Activated CD4-positive, alpha-beta T cell treated with anti-CD3 and anti-CD28 coated beads, Interleukin-2, Interleukin-4, amounts not matched to agents 100 ng/mL and 50 ng/mL, durations not matched to agents 16 hours and 8 hours (primary cell): ENCODE measurements at regions not wholly inside any gene's neighbourhood (a gene's known extent, or its start where the extent isn't known, plus 50 kb on each side); places are given as distances from the start of the nearest gene placed in this dataset.
"Not testable (repeated sequence)": the region's sequence is repeated elsewhere in the genome, so short reads cannot be mapped to it uniquely, and the experiment has no call there.

Experiments used
- DNase-seq: peaks from one replicate; pipeline ENCODE4 v3.0.0-alpha.2; 2020; ENCODE audit warnings: low spot score

DNA sequence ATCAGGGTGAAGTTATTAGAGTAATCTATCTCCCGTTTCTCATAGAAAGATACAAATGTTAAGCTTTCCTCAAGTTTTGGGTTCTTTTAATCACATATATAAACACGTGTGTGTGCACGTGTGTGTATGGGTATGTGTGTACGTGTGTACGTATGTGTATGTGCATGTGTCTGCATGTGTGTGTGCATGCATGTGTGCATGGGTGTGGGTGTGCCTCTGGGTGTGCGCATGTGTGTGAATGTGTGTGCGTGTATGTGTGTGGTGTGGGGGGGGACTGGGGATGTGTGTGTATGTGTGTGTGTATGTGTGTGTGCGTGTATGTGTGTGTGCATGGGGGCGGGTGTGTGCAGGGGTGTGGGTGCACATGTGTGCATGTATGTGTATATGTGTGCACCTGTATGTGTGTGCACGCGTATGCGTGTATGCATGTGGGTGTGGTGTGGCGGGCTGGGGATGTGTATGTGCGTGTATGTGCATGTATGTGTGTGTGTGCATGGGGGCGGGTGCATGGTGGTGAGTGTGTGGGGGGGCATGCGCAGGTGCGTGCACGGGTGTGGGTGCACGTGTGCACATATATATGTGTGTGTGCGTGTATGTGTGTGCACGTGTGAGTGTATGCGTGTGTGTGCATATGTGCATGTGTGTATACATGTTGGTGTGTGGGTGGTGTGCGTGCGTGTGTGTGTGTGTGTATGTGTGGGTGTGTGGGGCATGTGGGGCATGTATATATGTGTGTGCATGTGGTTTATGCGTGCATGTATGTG, 304.0 kb downstream of the MBD2 start:
- DNase-seq: no peak

DNA sequence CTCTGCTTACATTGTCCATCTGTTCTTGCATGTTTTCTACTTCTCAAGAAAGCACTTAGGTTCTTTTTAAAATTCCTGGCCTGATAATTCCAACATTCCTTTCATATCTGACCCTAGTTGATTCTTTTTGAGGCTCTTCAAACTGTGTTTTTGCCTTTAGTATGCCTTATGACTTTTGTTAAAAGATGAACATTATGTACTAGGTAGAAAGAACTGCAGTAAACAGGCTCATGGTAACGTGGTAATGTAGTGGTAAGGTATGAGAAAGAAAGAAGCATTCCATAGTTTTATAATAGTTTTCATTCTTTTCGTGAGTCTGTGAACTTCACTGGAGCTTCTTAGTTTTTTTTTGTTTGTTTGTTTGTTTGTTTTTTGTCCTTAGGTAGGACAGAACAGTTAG, 306.4 kb downstream of the MBD2 start:
- DNase-seq: no peak

DNA sequence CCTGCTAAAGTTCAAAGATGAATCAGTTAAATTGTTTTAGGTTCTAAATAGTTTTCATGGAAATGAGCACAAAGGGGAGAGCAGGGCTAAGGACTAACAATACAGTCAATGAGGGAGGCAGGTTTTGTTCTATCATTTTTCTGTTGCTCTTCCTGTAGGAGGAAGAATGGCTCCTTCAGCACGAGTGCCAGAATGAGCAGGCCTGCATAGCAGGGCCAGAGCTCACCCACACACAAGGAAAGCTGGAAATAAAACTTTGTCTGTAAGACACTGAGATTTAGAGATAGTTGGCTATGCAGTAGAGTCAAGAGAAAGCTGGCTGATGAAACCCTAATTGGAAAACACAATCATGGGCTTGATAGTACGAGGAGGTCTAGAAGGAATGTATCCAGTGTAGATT, 313.3 kb downstream of the MBD2 start:
- no peak for DNase-seq

DNA sequence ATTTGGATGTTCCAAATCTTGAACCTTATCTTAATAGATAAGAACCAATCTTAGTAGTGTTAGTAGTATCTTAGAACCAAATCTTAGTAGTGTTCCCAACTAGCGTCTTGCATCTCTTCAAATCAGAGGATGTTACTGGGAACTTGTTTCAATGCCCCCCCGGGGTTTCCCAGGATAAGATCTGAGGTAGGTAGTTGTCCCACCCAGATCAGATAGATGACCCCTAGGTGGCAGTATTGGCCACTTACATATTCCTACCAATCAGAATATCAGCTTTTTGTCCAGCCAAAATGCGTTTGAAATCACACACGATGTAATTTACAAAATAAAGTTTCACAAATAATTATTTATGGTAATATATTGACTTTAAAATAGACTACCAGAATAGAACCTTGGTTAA, 314.8 kb downstream of the MBD2 start:
- peak; percentile 27 for DNase-seq

DNA sequence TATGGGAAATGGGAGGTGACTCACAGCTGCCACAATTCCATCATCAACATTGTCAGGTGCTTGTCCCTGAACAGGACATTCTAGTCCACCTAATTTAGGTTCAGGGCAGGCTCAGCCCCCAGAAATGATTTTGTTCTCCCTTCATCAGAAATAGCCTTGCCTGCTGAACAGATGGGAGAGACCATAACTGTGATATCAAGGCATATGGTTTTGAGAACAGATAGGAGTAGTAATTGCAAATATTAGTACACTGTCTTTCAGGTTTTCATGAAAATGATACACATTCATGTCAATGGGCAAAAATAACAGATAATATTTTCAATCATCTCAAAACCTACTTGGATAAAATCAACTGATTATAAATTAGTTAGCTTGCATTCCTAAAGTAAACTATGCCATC, 316.5 kb downstream of the MBD2 start:
- DNase-seq: no peak

DNA sequence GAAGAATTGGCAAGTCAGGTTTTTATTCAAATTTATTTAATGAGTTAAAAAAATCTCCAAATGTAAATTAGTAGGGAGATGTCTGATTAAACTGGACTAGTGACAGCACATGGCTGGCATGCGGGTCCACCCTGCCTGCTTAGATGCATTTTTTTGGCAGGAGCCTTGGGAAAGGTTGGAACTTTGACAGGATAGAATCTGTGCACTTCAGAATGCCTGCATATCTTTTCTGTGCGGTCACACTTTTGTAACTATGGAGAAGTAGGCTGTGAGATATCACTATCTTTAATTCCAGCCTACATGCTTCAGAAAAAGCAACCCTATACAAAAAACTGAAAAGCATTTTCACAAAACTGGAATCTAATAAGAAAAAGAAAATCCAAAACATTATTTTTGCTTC, 317.8 kb downstream of the MBD2 start:
- DNase-seq: no peak

DNA sequence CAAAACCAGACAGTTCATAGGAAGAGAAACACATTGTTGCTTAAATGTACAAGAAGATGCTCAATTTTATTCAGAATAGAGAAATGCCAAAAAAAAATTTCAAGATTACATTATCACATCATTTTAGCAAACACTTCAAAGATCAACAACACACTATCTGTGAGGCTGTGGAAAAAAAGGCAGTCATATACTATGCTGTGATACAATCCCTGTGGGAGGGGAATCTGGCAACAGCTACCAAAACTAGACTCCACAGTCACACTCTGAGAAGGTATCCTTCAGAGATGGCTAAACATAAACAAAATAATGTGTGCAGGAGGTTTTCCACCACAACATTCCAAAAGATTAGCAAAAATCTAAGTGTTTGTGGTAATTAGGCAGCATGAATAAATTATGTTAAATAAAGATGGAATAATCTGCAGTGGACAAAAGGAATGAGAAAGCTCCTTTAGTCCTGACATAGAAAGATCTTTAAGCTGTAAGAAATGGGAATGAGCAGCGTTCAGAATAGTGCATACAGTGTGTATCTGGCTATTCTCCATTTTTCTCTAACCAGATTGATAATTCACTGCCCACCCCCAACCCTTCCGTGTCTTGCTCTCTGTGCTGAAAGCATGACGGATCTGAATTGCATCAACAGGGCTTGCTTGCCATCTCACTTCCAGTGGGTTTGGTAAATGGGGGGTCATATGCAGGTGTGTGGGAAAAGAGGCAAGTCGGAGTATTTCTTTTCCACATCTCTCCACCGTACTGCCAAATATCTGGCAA, 329.6 kb downstream of the MBD2 start:
- DNase-seq: no peak

DNA sequence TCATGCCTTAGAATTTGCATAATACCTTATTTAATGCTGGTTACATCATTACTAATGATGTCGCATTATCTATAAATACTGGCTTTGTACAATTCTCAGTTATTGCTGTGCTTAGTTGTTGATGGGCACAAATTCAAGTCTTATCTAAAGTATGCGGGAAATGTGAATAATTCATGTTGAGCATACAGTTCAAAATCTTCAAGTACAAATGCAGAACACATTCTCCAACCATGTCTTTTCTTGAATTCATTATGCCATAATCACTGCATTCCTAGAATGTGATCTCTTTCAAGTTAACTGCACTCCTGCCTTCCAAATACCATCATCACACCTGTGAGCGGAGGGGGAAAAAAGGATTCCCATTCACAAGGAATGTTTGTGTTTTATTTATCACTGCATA, 337.0 kb downstream of the MBD2 start:
- DNase-seq: no peak

DNA sequence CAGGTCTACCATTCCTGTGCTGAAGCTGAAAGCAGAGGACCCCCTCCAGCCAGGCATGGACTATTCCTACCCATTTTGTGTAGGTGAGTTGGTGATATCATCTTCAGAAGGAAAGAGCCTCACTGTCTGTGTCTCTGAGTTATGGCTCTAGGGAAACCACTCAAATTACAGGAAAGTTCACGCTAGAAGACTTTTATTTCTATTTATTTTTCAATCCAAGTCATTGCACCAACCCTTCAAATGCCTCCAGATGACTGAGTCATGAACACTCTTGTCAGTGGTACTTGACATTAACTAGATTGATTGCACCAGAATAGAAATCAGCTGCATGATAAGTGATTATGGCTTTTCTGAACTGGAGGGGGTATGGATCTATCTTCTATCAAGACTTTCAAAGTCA, 338.4 kb downstream of the MBD2 start:
- no peak for DNase-seq

DNA sequence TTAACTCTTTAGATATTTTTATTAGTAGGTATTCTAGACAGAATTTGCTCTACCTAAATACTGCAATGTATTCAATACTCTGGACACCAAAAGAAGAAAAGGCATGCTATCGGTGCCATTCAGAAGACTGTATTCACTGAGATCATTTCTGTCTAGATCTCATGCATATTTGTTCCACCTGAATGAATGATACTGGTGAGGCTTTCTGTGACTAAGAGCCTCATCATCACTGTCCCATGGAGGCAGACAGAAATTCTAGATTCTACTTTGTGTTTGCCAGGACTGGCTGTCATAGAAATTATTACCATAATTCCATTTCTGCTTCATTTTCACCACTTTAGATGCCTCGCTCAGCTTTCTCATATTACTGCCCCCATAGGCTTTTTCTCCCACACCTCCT, 340.7 kb downstream of the MBD2 start:
- DNase-seq: no peak

DNA sequence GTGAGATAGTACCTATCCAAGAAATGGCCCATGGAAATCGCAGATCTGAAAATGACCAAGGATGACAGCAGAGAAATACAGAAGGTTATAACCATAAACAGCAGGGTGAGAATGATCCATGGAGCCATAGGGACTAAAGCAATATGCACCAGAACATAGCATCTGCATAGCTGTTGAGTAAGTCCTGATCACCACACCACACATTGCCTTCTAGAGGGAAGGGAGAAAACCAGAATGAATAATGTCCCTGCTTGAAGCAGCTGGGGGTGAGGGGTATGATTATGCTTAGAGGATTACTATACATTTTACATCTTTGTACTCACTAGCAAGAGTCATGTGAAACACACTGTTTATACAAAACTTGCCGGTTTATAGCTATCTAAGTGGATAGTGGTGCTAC, 350.4 kb downstream of the MBD2 start:
- no peak for DNase-seq

DNA sequence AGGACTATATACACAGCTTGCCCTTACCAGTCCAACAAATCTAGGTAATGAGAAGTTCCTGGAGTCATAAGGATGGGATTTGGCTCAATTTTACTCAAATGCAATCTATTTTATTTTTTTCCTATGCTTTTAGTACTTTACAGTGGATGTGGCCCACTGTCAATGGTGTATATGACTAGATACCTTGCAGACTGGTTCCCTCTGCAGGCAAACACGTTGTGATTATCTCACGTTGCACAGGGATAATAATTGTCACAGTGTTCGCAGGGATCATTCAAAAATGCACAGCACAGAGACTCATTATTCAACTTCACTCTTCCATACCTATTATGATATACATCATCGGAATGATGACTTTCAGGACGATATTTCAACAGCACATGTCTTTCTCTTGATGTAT, 359.7 kb downstream of the MBD2 start:
- no peak for DNase-seq

DNA sequence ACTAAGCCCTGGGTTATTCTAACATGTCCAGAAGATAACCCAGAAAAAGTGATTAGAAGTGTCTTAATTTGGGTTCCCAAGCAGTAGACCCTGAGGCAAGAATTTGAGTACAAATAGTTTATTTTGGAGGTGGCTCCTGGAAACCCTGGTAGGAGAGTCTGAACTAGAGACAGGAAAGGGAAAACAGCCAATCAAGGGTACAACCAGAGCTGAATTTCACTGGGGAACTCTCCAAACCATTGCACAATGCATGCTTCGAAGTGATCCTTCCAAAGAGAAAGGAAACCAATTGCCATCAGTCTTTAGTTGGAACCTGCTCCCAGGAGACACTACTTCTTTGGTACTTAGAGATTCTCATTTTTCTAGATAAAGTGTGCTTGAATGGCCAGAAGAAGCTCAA, 361.5 kb downstream of the MBD2 start:
- DNase-seq: no peak

DNA sequence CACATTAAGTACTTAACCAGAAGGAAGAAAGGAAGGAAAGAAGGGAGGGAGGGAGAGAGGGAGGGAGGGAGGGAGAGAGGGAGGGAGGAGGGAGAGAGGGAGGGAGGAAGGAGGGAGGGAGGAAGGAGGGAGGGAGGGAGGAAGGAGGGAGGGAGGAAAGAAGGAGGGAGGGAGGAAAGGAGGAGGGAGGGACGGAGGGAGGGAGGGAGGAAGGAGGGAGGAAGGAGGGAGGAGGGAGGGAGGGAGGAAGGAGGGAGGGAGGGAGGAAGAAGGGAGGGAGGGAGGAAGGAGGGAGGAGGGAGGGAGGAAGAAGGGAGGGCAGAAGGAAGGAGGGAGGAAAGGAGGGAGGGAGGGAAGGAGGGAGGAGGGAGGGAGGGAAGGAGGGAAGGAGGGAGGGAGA, 363.3 kb downstream of the MBD2 start:
- no peak for DNase-seq

DNA sequence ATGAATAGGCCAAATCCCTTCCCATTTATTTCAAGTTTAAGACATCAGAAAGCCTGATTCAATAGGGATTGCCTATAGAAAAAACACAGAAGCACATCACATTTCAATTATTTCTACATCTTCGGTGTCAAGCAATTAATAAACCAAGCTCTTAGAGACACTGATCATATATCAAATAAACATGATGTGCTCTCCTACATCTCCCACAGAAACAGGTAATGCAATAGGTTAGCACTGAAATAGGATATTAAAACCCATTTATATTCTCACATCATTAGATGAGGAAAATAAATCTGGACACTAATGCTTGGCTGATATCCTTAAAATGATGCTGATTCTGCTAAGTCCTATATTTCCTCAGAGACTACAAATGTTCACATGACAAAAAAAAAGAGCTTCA, 364.7 kb downstream of the MBD2 start:
- DNase-seq: no peak

DNA sequence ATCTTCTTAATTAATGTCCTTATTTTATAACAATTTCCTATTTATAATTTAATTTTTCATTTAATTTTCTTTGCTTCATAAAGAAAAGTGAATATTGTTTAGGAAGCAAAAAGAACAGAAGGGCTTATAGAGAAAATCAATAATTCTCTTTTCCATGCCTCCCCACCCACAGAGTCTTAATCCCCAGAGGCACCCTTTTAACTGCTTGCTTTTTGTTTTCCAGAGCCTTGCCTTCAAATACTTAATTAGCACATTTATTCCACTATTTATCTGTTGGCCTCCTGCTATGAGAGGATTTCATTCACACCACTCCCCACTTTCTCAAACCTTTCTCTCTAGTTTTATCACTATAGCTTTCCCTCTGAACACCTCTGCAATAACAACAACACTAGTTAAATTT, 373.6 kb downstream of the MBD2 start:
- no peak for DNase-seq

DNA sequence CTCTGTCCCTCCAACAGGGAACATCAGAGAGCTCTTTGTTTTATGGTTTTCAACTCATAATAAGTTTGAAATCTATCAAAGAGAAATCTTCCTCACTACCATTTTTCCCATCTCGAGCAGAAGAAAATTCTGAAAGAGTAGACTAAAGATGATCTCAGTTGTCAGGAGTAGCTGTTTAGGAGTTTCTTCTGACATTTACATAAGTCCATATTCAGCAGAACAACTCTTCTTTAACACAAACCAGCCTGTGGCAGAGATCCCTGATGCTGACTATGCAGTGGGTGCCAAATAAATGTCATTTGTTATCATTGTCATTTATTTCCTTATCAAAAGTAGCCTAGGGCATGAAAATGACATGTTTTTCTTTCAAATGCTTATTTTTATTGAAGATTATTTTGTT, 380.7 kb downstream of the MBD2 start:
- DNase-seq: no peak

DNA sequence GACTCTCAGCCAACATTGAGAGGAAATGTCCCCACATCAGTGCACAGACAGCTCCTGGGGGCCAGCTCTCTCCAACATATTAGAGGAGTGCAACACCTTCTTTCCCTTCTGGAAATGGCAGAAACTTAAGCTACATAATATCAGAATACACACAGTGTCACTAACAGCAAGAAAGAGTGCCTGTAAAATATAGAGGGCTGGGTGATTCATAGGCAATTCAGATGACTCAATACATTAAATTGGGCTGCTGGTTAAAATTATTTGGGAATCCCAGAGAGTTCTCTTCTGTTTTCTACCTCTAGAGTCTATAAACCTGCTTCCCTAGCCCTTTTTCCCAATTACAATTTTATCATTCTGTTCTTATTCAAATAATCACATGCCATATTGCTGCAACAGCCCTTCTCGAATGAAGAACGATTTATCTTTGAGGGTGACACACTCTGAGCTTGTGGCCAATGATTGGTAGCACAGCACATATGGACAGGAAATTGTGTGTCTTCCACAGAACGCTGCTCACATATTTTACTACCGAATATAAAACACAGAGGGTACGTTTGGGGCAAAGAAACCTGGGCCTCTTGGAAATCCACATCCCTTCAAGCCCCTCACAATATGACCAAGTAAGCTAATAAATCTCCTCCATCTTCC, 381.2 kb downstream of the MBD2 start:
- DNase-seq: no peak

DNA sequence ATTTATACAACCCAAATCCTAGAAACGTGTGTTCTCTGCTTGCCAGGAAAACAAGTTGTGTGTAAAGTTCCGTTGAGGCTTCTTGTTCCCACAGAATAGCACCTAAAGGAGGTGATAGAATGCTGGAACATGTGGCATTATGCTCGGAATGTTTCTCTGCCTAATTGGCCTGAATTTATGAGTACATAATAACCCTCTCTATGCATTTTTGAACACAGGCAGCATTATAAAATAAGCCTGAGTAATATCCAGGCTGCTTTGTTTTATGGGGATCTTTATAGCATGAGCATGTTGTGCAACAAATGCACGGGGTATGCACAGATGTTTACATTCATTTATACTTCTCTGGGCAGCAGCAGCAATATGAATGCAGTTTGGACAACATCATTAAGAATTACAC, 385.7 kb downstream of the MBD2 start:
- no peak for DNase-seq

DNA sequence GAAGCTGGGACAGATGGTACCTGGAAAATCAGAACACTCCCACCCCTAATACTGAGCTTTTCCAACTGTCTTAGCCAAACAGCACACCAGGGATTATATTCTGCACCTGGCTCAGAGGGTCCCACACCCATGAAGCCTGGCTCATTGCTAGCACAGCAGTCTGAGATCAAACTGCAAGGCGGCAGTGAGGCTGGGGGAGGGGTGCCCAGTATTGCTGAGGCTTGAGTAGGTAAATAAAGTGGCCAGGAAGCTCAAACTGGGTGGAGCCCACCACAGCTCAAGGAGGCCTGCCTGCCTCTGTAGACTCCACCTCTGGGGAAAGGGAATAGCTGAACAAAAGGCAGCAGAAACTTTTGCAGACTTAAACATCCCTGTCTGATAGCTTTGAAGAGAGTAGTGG, 403.3 kb downstream of the MBD2 start:
- DNase-seq: not testable (repeated sequence)

DNA sequence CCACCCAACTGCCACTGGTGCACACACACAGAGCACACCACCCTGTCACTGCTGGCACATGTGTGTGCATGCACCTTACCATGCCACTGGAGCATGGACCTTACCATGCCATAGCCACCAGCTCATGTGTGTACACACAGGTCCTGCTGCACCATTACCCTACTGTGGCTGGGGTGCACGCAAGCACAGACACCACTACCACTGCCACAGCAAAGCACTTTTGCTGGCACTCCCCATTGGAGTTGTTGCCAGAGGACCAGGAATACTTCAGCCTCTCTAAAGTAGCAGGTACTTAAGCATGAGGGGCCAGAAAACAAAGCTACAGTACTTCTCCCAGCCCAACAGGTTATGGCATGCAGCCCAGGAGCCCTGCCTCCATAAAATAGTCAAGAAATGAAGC, 404.8 kb downstream of the MBD2 start:
- no peak for DNase-seq

DNA sequence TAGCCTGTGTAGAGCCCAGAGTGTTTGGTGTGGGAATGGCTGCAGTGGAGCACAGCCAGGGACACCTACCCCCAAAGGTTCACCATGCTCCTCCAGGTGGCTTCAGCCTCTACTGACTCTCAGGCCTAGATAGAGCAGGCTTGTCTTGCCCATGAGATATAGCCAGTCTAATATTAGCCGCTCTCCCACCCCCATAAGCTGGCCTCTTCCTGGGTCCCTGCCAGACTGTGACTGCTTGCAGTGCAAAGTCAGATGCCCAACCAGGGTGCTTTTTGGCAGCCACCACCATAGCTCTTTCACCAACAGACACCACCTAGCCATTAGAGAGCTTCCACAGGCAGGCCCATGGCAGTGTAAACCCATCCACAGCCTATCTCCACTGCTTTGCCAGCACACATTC, 405.3 kb downstream of the MBD2 start:
- DNase-seq: no peak
